HEK293 (cell line): ENCODE measurements at regions not wholly inside any gene's neighbourhood (a gene's known extent, or its start where the extent isn't known, plus 50 kb on each side); places are given as distances from the start of the nearest gene placed in this dataset.
"Not testable (repeated sequence)": the region's sequence is repeated elsewhere in the genome, so short reads cannot be mapped to it uniquely, and the experiment has no call there.

Source experiments
- HOXA7 ChIP-seq: sonication (generic); formaldehyde crosslinking; IDR thresholded peaks from 2 replicates; pipeline ENCODE4 v1.8.1; 2022; ENCODE audit warnings: missing genetic modification reagents, borderline replicate concordance
- TCF7L2 ChIP-seq: IDR thresholded peaks from 2 replicates; pipeline ENCODE4 v1.6.1; 2011; ENCODE audit warnings: low read depth, mild to moderate bottlenecking, inconsistent platforms, low read length, moderate library complexity, borderline replicate concordance
- ZNF223 ChIP-seq: fragments of 450-650 bp; formaldehyde crosslinking; IDR thresholded peaks from 2 replicates; pipeline ENCODE4 v1.5.1; 2016; ENCODE audit warnings: missing biosample characterization, missing genetic modification characterization
- ZNF274 ChIP-seq, 2 experiments: fragments of 200-500 bp in 1 of 2; fragments of 450-650 bp in 1 of 2; sonication (Bioruptor generic) in 1 of 2; formaldehyde crosslinking in 1 of 2; IDR thresholded peaks; 2 replicates each; pipeline versions ENCODE4 v1.5.1 to v1.6.1; 2014 to 2016; ENCODE audit warnings: borderline replicate concordance in 1 of 2, inconsistent platforms in 1 of 2, low read length in 1 of 2, missing biosample characterization in 1 of 2, missing genetic modification characterization in 1 of 2
- ZNF37A ChIP-seq: fragments of 450-650 bp; IDR thresholded peaks from 2 replicates; pipeline ENCODE4 v1.5.1; 2018; ENCODE audit warnings: missing biosample characterization, missing genetic modification characterization
- ZNF776 ChIP-seq: fragments of 450-650 bp; formaldehyde crosslinking; IDR thresholded peaks from 2 replicates; pipeline ENCODE4 v1.5.0; 2017; ENCODE audit warnings: missing biosample characterization, missing genetic modification characterization, borderline replicate concordance
- TF ChIP-seq, protein P1 (sequence below): fragments of 450-650 bp; formaldehyde crosslinking; IDR thresholded peaks from 2 replicates; pipeline ENCODE4 v1.5.1; 2016; ENCODE audit warnings: missing biosample characterization, missing genetic modification characterization
- TF ChIP-seq, protein P2 (sequence below): fragments of 450-650 bp; formaldehyde crosslinking; IDR thresholded peaks from 2 replicates; pipeline ENCODE4 v1.5.1; 2016; ENCODE audit warnings: missing biosample characterization, missing genetic modification characterization
- TF ChIP-seq, protein P3 (sequence below): fragments of 450-650 bp; formaldehyde crosslinking; IDR thresholded peaks from 2 replicates; pipeline ENCODE4 v1.5.1; 2016; ENCODE audit warnings: missing biosample characterization, missing genetic modification characterization
- TF ChIP-seq, protein P4 (sequence below): fragments of 450-650 bp; formaldehyde crosslinking; IDR thresholded peaks from 2 replicates; pipeline ENCODE4 v1.5.1; 2016; ENCODE audit warnings: missing biosample characterization, missing genetic modification characterization

- TF ChIP-seq, protein P1, sequence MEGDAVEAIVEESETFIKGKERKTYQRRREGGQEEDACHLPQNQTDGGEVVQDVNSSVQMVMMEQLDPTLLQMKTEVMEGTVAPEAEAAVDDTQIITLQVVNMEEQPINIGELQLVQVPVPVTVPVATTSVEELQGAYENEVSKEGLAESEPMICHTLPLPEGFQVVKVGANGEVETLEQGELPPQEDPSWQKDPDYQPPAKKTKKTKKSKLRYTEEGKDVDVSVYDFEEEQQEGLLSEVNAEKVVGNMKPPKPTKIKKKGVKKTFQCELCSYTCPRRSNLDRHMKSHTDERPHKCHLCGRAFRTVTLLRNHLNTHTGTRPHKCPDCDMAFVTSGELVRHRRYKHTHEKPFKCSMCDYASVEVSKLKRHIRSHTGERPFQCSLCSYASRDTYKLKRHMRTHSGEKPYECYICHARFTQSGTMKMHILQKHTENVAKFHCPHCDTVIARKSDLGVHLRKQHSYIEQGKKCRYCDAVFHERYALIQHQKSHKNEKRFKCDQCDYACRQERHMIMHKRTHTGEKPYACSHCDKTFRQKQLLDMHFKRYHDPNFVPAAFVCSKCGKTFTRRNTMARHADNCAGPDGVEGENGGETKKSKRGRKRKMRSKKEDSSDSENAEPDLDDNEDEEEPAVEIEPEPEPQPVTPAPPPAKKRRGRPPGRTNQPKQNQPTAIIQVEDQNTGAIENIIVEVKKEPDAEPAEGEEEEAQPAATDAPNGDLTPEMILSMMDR (tag by site-specific recombination), result not testable (repeated sequence)
- not testable (repeated sequence) for TF ChIP-seq ZNF776 (tag by site-specific recombination); ZNF37A (tag by site-specific recombination); TCF7L2; ZNF274 (IDR thresholded peaks at IDR 0.05; ENCODE audit: low read length); ZNF274 (tag by site-specific recombination; IDR thresholded peaks at IDR 0.05; ENCODE audit: borderline replicate concordance); HOXA7 (CRISPR knock-in tag); ZNF223
- TF ChIP-seq, protein P2, sequence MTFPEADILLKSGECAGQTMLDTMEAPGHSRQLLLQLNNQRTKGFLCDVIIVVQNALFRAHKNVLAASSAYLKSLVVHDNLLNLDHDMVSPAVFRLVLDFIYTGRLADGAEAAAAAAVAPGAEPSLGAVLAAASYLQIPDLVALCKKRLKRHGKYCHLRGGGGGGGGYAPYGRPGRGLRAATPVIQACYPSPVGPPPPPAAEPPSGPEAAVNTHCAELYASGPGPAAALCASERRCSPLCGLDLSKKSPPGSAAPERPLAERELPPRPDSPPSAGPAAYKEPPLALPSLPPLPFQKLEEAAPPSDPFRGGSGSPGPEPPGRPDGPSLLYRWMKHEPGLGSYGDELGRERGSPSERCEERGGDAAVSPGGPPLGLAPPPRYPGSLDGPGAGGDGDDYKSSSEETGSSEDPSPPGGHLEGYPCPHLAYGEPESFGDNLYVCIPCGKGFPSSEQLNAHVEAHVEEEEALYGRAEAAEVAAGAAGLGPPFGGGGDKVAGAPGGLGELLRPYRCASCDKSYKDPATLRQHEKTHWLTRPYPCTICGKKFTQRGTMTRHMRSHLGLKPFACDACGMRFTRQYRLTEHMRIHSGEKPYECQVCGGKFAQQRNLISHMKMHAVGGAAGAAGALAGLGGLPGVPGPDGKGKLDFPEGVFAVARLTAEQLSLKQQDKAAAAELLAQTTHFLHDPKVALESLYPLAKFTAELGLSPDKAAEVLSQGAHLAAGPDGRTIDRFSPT, result not testable (repeated sequence)
- TF ChIP-seq, protein P3, sequence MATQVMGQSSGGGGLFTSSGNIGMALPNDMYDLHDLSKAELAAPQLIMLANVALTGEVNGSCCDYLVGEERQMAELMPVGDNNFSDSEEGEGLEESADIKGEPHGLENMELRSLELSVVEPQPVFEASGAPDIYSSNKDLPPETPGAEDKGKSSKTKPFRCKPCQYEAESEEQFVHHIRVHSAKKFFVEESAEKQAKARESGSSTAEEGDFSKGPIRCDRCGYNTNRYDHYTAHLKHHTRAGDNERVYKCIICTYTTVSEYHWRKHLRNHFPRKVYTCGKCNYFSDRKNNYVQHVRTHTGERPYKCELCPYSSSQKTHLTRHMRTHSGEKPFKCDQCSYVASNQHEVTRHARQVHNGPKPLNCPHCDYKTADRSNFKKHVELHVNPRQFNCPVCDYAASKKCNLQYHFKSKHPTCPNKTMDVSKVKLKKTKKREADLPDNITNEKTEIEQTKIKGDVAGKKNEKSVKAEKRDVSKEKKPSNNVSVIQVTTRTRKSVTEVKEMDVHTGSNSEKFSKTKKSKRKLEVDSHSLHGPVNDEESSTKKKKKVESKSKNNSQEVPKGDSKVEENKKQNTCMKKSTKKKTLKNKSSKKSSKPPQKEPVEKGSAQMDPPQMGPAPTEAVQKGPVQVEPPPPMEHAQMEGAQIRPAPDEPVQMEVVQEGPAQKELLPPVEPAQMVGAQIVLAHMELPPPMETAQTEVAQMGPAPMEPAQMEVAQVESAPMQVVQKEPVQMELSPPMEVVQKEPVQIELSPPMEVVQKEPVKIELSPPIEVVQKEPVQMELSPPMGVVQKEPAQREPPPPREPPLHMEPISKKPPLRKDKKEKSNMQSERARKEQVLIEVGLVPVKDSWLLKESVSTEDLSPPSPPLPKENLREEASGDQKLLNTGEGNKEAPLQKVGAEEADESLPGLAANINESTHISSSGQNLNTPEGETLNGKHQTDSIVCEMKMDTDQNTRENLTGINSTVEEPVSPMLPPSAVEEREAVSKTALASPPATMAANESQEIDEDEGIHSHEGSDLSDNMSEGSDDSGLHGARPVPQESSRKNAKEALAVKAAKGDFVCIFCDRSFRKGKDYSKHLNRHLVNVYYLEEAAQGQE (tag by site-specific recombination), result not testable (repeated sequence)
- TF ChIP-seq, protein P4, sequence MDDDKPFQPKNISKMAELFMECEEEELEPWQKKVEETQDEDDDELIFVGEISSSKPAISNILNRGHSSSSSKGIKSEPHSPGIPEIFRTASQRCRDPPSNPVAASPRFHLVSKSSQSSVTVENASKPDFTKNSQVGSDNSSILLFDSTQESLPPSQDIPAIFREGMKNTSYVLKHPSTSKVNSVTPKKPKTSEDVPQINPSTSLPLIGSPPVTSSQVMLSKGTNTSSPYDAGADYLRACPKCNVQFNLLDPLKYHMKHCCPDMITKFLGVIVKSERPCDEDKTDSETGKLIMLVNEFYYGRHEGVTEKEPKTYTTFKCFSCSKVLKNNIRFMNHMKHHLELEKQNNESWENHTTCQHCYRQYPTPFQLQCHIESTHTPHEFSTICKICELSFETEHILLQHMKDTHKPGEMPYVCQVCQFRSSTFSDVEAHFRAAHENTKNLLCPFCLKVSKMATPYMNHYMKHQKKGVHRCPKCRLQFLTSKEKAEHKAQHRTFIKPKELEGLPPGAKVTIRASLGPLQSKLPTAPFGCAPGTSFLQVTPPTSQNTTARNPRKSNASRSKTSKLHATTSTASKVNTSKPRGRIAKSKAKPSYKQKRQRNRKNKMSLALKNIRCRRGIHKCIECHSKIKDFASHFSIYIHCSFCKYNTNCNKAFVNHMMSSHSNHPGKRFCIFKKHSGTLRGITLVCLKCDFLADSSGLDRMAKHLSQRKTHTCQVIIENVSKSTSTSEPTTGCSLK (tag by site-specific recombination), result not testable (repeated sequence)
Observed at GRCh38 chr6:157753801-157754200, 69.2 kb upstream of the SNX9 start.
